Activated T-helper 1 cell treated with anti-CD3 and anti-CD28 coated beads, Interleukin-12 subunit alpha, Interleukin-12 subunit beta, Interleukin-2, Interleukin-4 antibody, amounts not matched to agents 30 ng/mL and 10 ng/mL and 1 ng/mL, durations not matched to agents 14 hours and 24 hours and 36 hours (primary cell): ENCODE measurements at regions not wholly inside any gene's neighbourhood (a gene's known extent, or its start where the extent isn't known, plus 50 kb on each side); places are given as distances from the start of the nearest gene placed in this dataset.

Experiments used
- DNase-seq: peaks from one replicate; pipeline ENCODE4 v3.0.0; 2021; ENCODE audit warnings: low spot score
- H3K27ac Mint-ChIP-seq: one replicate; pipeline ENCODE4 v1.8.0; 2021; ENCODE audit warnings: mild to moderate bottlenecking, mixed read lengths
- H3K27me3 Mint-ChIP-seq: one replicate; pipeline ENCODE4 v1.8.0; 2022; ENCODE audit warnings: mild to moderate bottlenecking, moderate library complexity, mixed read lengths; ENCODE audit not compliant: insufficient read depth
- H3K36me3 Mint-ChIP-seq: one replicate; pipeline ENCODE4 v1.8.0; 2021; ENCODE audit warnings: low read depth, mixed read lengths
- H3K4me1 Mint-ChIP-seq: one replicate; pipeline ENCODE4 v1.8.0; 2021; ENCODE audit warnings: low read depth, mixed read lengths
- H3K4me3 Mint-ChIP-seq: one replicate; pipeline ENCODE4 v1.8.0; 2021; ENCODE audit warnings: mild to moderate bottlenecking, moderate library complexity, mixed read lengths
- H3K9me3 Mint-ChIP-seq: one replicate; pipeline ENCODE4 v1.8.0; 2021; ENCODE audit warnings: mixed read lengths
- intact Hi-C: fragments of 100-400 bp; cut with micrococcal nuclease; formaldehyde crosslinking; loops from one replicate; pipeline ENCODE4 v1.15.1; 2024

GRCh38 chr5:87828545-87829216 is 416.0 kb upstream of the CCNH start:
- Mint-ChIP-seq H3K4me1 (no peaks in the 10 kb centered on the region), H3K27ac (no peak overlapping the region), H3K36me3 (no peaks in the 10 kb centered on the region), H3K4me3 (no peak overlapping the region), H3K9me3 (peaks cover 4% of the 10 kb centered on the region), H3K27me3 (no peaks in the 10 kb centered on the region)
- no peak for DNase-seq
- intact Hi-C loops, result no loop called here

- H3K27me3 Mint-ChIP-seq, result no peaks in the 10 kb centered on the region
- no peak overlapping the region for H3K27ac Mint-ChIP-seq
- H3K36me3 Mint-ChIP-seq, result no peaks in the 10 kb centered on the region
Observed at GRCh38 chr5:87827539-87827938, 414.8 kb upstream of the CCNH start.

GRCh38 chr5:87826507-87826906 is 413.8 kb upstream of the CCNH start:
- Mint-ChIP-seq H3K27ac (no peak overlapping the region), H3K27me3 (no peaks in the 10 kb centered on the region), H3K36me3 (no peaks in the 10 kb centered on the region), H3K9me3 (no peaks in the 10 kb centered on the region), H3K4me3 (no peak overlapping the region), H3K4me1 (no peaks in the 10 kb centered on the region)
- DNase-seq, result no peak
- intact Hi-C loops, result no loop called here

More at GRCh38 chr5:87827539-87827938, 414.8 kb upstream of the CCNH start:
- intact Hi-C loops, result no loop called here
- DNase-seq, result no peak
- H3K9me3 Mint-ChIP-seq, result peaks cover under 1% of the 10 kb centered on the region
- H3K4me3 Mint-ChIP-seq, result no peak overlapping the region
- H3K4me1 Mint-ChIP-seq, result no peaks in the 10 kb centered on the region

- Mint-ChIP-seq H3K27me3 (no peaks in the 10 kb centered on the region), H3K36me3 (no peaks in the 10 kb centered on the region), H3K4me3 (no peak overlapping the region), H3K9me3 (no peaks in the 10 kb centered on the region), H3K27ac (no peak overlapping the region), H3K4me1 (no peaks in the 10 kb centered on the region)
- no peak for DNase-seq
- intact Hi-C loops, result no loop called here
Observed at GRCh38 chr5:87825583-87825982, 412.9 kb upstream of the CCNH start.

- no peak overlapping the region for H3K27ac Mint-ChIP-seq
- no peak for DNase-seq
- no peaks in the 10 kb centered on the region for H3K27me3 Mint-ChIP-seq
- no peak overlapping the region for H3K4me3 Mint-ChIP-seq
- intact Hi-C loops, result no loop called here
- H3K36me3 Mint-ChIP-seq, result no peaks in the 10 kb centered on the region
- no peaks in the 10 kb centered on the region for H3K4me1 Mint-ChIP-seq
- no peaks in the 10 kb centered on the region for H3K9me3 Mint-ChIP-seq
Observed at GRCh38 chr5:87807783-87808182, 395.1 kb upstream of the CCNH start.

- H3K4me1 Mint-ChIP-seq, result no peaks in the 10 kb centered on the region
- no peaks in the 10 kb centered on the region for H3K9me3 Mint-ChIP-seq
- intact Hi-C loops, result no loop called here
- no peak for DNase-seq
- no peak overlapping the region for H3K4me3 Mint-ChIP-seq
- H3K27ac Mint-ChIP-seq, result no peak overlapping the region
- no peaks in the 10 kb centered on the region for H3K27me3 Mint-ChIP-seq
- no peaks in the 10 kb centered on the region for H3K36me3 Mint-ChIP-seq
Observed at GRCh38 chr5:87803352-87803751, 390.6 kb upstream of the CCNH start.

- H3K4me1 Mint-ChIP-seq, result no peaks in the 10 kb centered on the region
- intact Hi-C loops, result no loop called here
- H3K27ac Mint-ChIP-seq, result no peak overlapping the region
- H3K27me3 Mint-ChIP-seq, result no peaks in the 10 kb centered on the region
- H3K9me3 Mint-ChIP-seq, result no peaks in the 10 kb centered on the region
- H3K4me3 Mint-ChIP-seq, result no peak overlapping the region
- H3K36me3 Mint-ChIP-seq, result no peaks in the 10 kb centered on the region
- no peak for DNase-seq
Observed at GRCh38 chr5:87791869-87792268, 379.1 kb upstream of the CCNH start.

GRCh38 chr5:87788416-87788815 is 375.7 kb upstream of the CCNH start:
- no peaks in the 10 kb centered on the region for H3K9me3 Mint-ChIP-seq
- H3K27me3 Mint-ChIP-seq, result peaks cover 2% of the 10 kb centered on the region
- no peak overlapping the region for H3K27ac Mint-ChIP-seq
- H3K36me3 Mint-ChIP-seq, result no peaks in the 10 kb centered on the region
- H3K4me3 Mint-ChIP-seq, result no peak overlapping the region
- intact Hi-C loops, result loop anchor here (10.0 kb wide), 1 partner anchor 406 kb away; no protein-coding TSS in a partner anchor
- no peaks in the 10 kb centered on the region for H3K4me1 Mint-ChIP-seq
- no peak for DNase-seq

GRCh38 chr5:87787625-87788256 is 375.0 kb upstream of the CCNH start:
- Mint-ChIP-seq H3K36me3 (no peaks in the 10 kb centered on the region), H3K4me3 (no peak overlapping the region), H3K27me3 (peaks cover 3% of the 10 kb centered on the region), H3K27ac (no peak overlapping the region), H3K9me3 (no peaks in the 10 kb centered on the region), H3K4me1 (no peaks in the 10 kb centered on the region)
- intact Hi-C loops, result loop anchor here (10.0 kb wide), 1 partner anchor 407 kb away; no protein-coding TSS in a partner anchor
- DNase-seq, result no peak

GRCh38 chr5:87787086-87787485 is 374.4 kb upstream of the CCNH start:
- H3K27ac Mint-ChIP-seq, result no peak overlapping the region
- H3K4me3 Mint-ChIP-seq, result no peak overlapping the region
- intact Hi-C loops, result loop anchor here (10.0 kb wide), 1 partner anchor 408 kb away; no protein-coding TSS in a partner anchor
- no peaks in the 10 kb centered on the region for H3K4me1 Mint-ChIP-seq
- DNase-seq, result no peak
- H3K27me3 Mint-ChIP-seq, result peaks cover 5% of the 10 kb centered on the region
- no peaks in the 10 kb centered on the region for H3K36me3 Mint-ChIP-seq
- no peaks in the 10 kb centered on the region for H3K9me3 Mint-ChIP-seq

- Mint-ChIP-seq H3K27me3 (peaks cover 8% of the 10 kb centered on the region), H3K4me1 (no peaks in the 10 kb centered on the region), H3K27ac (no peak overlapping the region), H3K9me3 (no peaks in the 10 kb centered on the region), H3K4me3 (no peak overlapping the region), H3K36me3 (no peaks in the 10 kb centered on the region)
- intact Hi-C loops, result loop anchor here (10.0 kb wide), 1 partner anchor 408 kb away; no protein-coding TSS in a partner anchor
- DNase-seq, result no peak
Observed at GRCh38 chr5:87786471-87786870, 373.7 kb upstream of the CCNH start.

- no peak overlapping the region for H3K27ac Mint-ChIP-seq
- H3K27me3 Mint-ChIP-seq, result peaks cover 11% of the 10 kb centered on the region
- intact Hi-C loops, result loop anchor here (10.0 kb wide), 1 partner anchor 409 kb away; no protein-coding TSS in a partner anchor
- no peaks in the 10 kb centered on the region for H3K36me3 Mint-ChIP-seq
- no peaks in the 10 kb centered on the region for H3K4me1 Mint-ChIP-seq
- H3K9me3 Mint-ChIP-seq, result no peaks in the 10 kb centered on the region
- no peak overlapping the region for H3K4me3 Mint-ChIP-seq
- no peak for DNase-seq
Observed at GRCh38 chr5:87785554-87786335, 373.0 kb upstream of the CCNH start.
